HEK293 (cell line): ENCODE measurements at regions not wholly inside any gene's neighbourhood (a gene's known extent, or its start where the extent isn't known, plus 50 kb on each side); places are given as distances from the start of the nearest gene placed in this dataset.

Experiments
- CTCF ChIA-PET: fragments of 350-600 bp; formaldehyde crosslinking; extraction: SDS; loops from one replicate; lab custom pipeline; 2021; ENCODE audit warnings: antibody characterized with exemption; lab: Yijun Ruan, JAX
- POLR2A ChIA-PET: fragments of 300-600 bp; formaldehyde crosslinking; extraction: SDS; loops from one replicate; lab custom pipeline; 2020; ENCODE audit warnings: antibody characterized with exemption, inconsistent platforms; lab: Yijun Ruan, JAX
- H3K27ac ChIP-seq: fragments of 200-500 bp; sonication (Bioruptor generic); 2 replicates; pipeline ENCODE4 v1.5.1; 2014; ENCODE audit warnings: low read depth, low read length, control low read depth, inconsistent platforms; ENCODE audit errors: extremely low read depth
- H3K36me3 ChIP-seq, 2 experiments: fragments of 200-500 bp in 1 of 2; sonication (Bioruptor generic) in 1 of 2; 1 replicate in 1 of 2; 2 replicates in 1 of 2; pipeline ENCODE4 v1.5.1; 2014 to 2017; ENCODE audit warnings: inconsistent platforms in 2 of 2, low read length in 2 of 2; ENCODE audit not compliant: control insufficient read depth in 2 of 2, insufficient read depth in 1 of 2
- H3K4me1 ChIP-seq: fragments of 200-500 bp; sonication (Bioruptor generic); 2 replicates; pipeline ENCODE4 v1.5.1; 2014; ENCODE audit warnings: mild to moderate bottlenecking, low read length, inconsistent platforms; ENCODE audit not compliant: control insufficient read depth, insufficient read depth
- H3K4me3 ChIP-seq: 2 replicates; pipeline ENCODE4 v1.5.1; 2011; ENCODE audit warnings: low read depth, mild to moderate bottlenecking, control low read depth, low read length, moderate library complexity
- H3K9me3 ChIP-seq: fragments of 200-500 bp; sonication (Bioruptor generic); 2 replicates; pipeline ENCODE4 v1.5.1; 2014; ENCODE audit warnings: low read depth, low read length, inconsistent platforms; ENCODE audit not compliant: control insufficient read depth, insufficient read depth
- EGR2 ChIP-seq: fragments of 450-650 bp; formaldehyde crosslinking; IDR thresholded peaks from 2 replicates; pipeline ENCODE4 v1.5.1; 2016; ENCODE audit warnings: low read depth, missing biosample characterization, missing genetic modification characterization
- FEZF1 ChIP-seq: fragments of 450-650 bp; formaldehyde crosslinking; IDR thresholded peaks from 2 replicates; pipeline ENCODE4 v1.5.1; 2016; ENCODE audit warnings: missing biosample characterization, missing genetic modification characterization
- GLI4 ChIP-seq: fragments of 450-650 bp; formaldehyde crosslinking; IDR thresholded peaks from 2 replicates; pipeline ENCODE4 v1.5.1; 2016; ENCODE audit warnings: missing biosample characterization, missing genetic modification characterization
- OSR2 ChIP-seq: fragments of 450-650 bp; formaldehyde crosslinking; IDR thresholded peaks from 2 replicates; pipeline ENCODE4 v1.5.1; 2016; ENCODE audit warnings: missing biosample characterization, missing genetic modification characterization
- SCRT2 ChIP-seq: fragments of 450-650 bp; formaldehyde crosslinking; IDR thresholded peaks from 2 replicates; pipeline ENCODE4 v1.5.1; 2016; ENCODE audit warnings: missing biosample characterization, missing genetic modification characterization
- TCF7L2 ChIP-seq: IDR thresholded peaks from 2 replicates; pipeline ENCODE4 v1.6.1; 2011; ENCODE audit warnings: low read depth, mild to moderate bottlenecking, inconsistent platforms, low read length, moderate library complexity, borderline replicate concordance
- ZBTB1 ChIP-seq: fragments of 450-650 bp; formaldehyde crosslinking; IDR thresholded peaks from 2 replicates; pipeline ENCODE4 v1.5.1; 2016; ENCODE audit warnings: missing biosample characterization, missing genetic modification characterization
- ZBTB20 ChIP-seq: fragments of 450-650 bp; formaldehyde crosslinking; IDR thresholded peaks from 2 replicates; pipeline ENCODE4 v1.5.1; 2016; ENCODE audit warnings: missing biosample characterization, missing genetic modification characterization
- ZBTB7A ChIP-seq: fragments of 450-650 bp; formaldehyde crosslinking; IDR thresholded peaks from 2 replicates; pipeline ENCODE4 v1.5.1; 2016; ENCODE audit warnings: low read depth, missing biosample characterization, missing genetic modification characterization
- ZFHX2 ChIP-seq: fragments of 450-650 bp; formaldehyde crosslinking; conservative IDR thresholded peaks from 2 replicates; pipeline ENCODE4 v1.5.1; 2016; ENCODE audit warnings: missing biosample characterization, missing genetic modification characterization
- ZFP41 ChIP-seq: fragments of 450-650 bp; formaldehyde crosslinking; IDR thresholded peaks from 2 replicates; pipeline ENCODE4 v1.5.1; 2016; ENCODE audit warnings: missing biosample characterization, missing genetic modification characterization, borderline replicate concordance
- ZNF121 ChIP-seq: fragments of 450-650 bp; formaldehyde crosslinking; IDR thresholded peaks from 2 replicates; pipeline ENCODE4 v1.5.1; 2016; ENCODE audit warnings: missing biosample characterization, missing genetic modification characterization
- ZNF133 ChIP-seq: fragments of 450-650 bp; formaldehyde crosslinking; IDR thresholded peaks from 2 replicates; pipeline ENCODE4 v1.5.1; 2016; ENCODE audit warnings: missing biosample characterization, missing genetic modification characterization
- ZNF174 ChIP-seq: fragments of 450-650 bp; formaldehyde crosslinking; IDR thresholded peaks from 2 replicates; pipeline ENCODE4 v1.5.0; 2017; ENCODE audit warnings: missing biosample characterization, mild to moderate bottlenecking, missing genetic modification characterization
- ZNF335 ChIP-seq: fragments of 450-650 bp; formaldehyde crosslinking; conservative IDR thresholded peaks from 2 replicates; pipeline ENCODE4 v1.5.1; 2016; ENCODE audit warnings: missing biosample characterization, missing genetic modification characterization
- ZNF37A ChIP-seq: fragments of 450-650 bp; IDR thresholded peaks from 2 replicates; pipeline ENCODE4 v1.5.1; 2018; ENCODE audit warnings: missing biosample characterization, missing genetic modification characterization
- ZNF654 ChIP-seq: fragments of 450-650 bp; formaldehyde crosslinking; IDR thresholded peaks from 2 replicates; pipeline ENCODE4 v1.5.1; 2016; ENCODE audit warnings: low read depth, missing biosample characterization, missing genetic modification characterization
- ZXDB ChIP-seq: fragments of 450-650 bp; formaldehyde crosslinking; IDR thresholded peaks from 2 replicates; pipeline ENCODE4 v1.5.1; 2016; ENCODE audit warnings: missing biosample characterization, missing genetic modification characterization
- TF ChIP-seq, protein P1 (sequence below): fragments of 450-650 bp; formaldehyde crosslinking; IDR thresholded peaks from 2 replicates; pipeline ENCODE4 v1.5.1; 2016; ENCODE audit warnings: missing biosample characterization, missing genetic modification characterization
- TF ChIP-seq, protein P2 (sequence below): fragments of 450-650 bp; IDR thresholded peaks from 2 replicates; pipeline ENCODE4 v1.5.1; 2018; ENCODE audit warnings: missing biosample characterization, mild to moderate bottlenecking, missing genetic modification characterization
- TF ChIP-seq, protein P3 (sequence below): fragments of 450-650 bp; formaldehyde crosslinking; IDR thresholded peaks from 2 replicates; pipeline ENCODE4 v1.5.1; 2016; ENCODE audit warnings: missing biosample characterization, missing genetic modification characterization
- TF ChIP-seq, protein P4 (sequence below): fragments of 450-650 bp; formaldehyde crosslinking; IDR thresholded peaks from 2 replicates; pipeline ENCODE4 v1.5.1; 2016; ENCODE audit warnings: missing biosample characterization, missing genetic modification characterization
- TF ChIP-seq, protein P5 (sequence below): fragments of 450-650 bp; IDR thresholded peaks from 2 replicates; pipeline ENCODE4 v1.5.1; 2018; ENCODE audit warnings: missing biosample characterization, missing genetic modification characterization

GRCh38 chr5:142511358-142511757 lies 174.5 kb downstream of the FGF1 start (continued):
- TF ChIP-seq, protein P1, sequence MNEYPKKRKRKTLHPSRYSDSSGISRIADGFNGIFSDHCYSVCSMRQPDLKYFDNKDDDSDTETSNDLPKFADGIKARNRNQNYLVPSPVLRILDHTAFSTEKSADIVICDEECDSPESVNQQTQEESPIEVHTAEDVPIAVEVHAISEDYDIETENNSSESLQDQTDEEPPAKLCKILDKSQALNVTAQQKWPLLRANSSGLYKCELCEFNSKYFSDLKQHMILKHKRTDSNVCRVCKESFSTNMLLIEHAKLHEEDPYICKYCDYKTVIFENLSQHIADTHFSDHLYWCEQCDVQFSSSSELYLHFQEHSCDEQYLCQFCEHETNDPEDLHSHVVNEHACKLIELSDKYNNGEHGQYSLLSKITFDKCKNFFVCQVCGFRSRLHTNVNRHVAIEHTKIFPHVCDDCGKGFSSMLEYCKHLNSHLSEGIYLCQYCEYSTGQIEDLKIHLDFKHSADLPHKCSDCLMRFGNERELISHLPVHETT (tag by site-specific recombination): no peak

GRCh38 chr5:142509026-142509425 lies 176.9 kb downstream of the FGF1 start:
- no peaks in the 10 kb centered on the region for H3K9me3 ChIP-seq
- no peak overlapping the region for H3K27ac ChIP-seq
- CTCF ChIA-PET: interaction anchor here (0.9 kb wide), 1 partner anchor 39 kb away, joined by 3 read pairs; no protein-coding TSS in a partner anchor
- POLR2A ChIA-PET: no interaction called here
- H3K4me1 ChIP-seq: peaks cover 11% of the 10 kb centered on the region
- no peak overlapping the region for H3K4me3 ChIP-seq
- no peak for TF ChIP-seq ZNF654 (tag by site-specific recombination)
- TF ChIP-seq ZBTB1 (tag by site-specific recombination): no peak
- TF ChIP-seq, protein P2, sequence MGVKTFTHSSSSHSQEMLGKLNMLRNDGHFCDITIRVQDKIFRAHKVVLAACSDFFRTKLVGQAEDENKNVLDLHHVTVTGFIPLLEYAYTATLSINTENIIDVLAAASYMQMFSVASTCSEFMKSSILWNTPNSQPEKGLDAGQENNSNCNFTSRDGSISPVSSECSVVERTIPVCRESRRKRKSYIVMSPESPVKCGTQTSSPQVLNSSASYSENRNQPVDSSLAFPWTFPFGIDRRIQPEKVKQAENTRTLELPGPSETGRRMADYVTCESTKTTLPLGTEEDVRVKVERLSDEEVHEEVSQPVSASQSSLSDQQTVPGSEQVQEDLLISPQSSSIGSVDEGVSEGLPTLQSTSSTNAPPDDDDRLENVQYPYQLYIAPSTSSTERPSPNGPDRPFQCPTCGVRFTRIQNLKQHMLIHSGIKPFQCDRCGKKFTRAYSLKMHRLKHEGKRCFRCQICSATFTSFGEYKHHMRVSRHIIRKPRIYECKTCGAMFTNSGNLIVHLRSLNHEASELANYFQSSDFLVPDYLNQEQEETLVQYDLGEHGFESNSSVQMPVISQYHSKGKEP (tag by site-specific recombination): no peak
- TF ChIP-seq ZNF121 (tag by site-specific recombination): no peak
- TF ChIP-seq, protein P1 (tag by site-specific recombination): no peak
- TF ChIP-seq ZNF174 (tag by site-specific recombination): no peak
- no peak for TF ChIP-seq SCRT2
- TF ChIP-seq ZNF335 (tag by site-specific recombination): no peak
- TF ChIP-seq GLI4: no peak
- TF ChIP-seq ZNF37A: no peak
- H3K36me3 ChIP-seq: no peaks in the 10 kb centered on the region

DNA sequence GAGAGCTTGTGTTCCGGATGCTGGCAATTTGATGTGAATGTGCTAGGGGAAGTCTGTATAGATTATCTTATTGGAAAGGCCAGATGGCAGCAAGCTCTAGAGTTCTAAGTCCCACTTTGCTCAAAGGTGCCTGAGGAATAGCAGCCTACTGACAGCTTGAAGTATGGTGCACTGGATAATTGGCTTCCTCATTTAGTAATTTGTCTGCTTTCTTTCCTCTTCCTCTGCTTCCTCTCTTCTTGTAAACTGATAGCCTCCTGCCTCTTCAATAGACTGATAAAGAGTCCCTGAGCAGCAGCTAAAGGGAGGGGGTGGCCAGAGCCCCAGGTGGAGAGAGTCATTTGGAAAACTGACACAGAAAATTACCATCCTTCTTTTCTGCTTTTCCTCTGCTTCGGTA lies 177.3 kb downstream of the FGF1 start:
- Histone ChIP-seq H3K4me3 (no peak overlapping the region), H3K36me3 (no peaks in the 10 kb centered on the region), H3K27ac (no peak overlapping the region), H3K9me3 (no peaks in the 10 kb centered on the region), H3K4me1 (peaks cover 11% of the 10 kb centered on the region)
- ChIA-PET CTCF (interaction anchor here (0.7 to 0.9 kb wide), 2 partner anchors 40 to 63 kb away, joined by 3 read pairs; no protein-coding TSS in a partner anchor), POLR2A (no interaction called here)
- TF ChIP-seq ZNF133 (peak; percentile 76), FEZF1 (tag by site-specific recombination) (0 out of 2 replicates have a peak, but pooled peaks have one; percentile 29), ZFHX2 (tag by site-specific recombination) (0 out of 2 replicates have a peak, but pooled peaks have one; percentile 11), ZFP41 (tag by site-specific recombination) (no peak), ZBTB20 (peak; percentile 32; the same call in 1 of the 2 replicates), EGR2 (tag by site-specific recombination) (peak; percentile 26; the same call in 1 of the 2 replicates), TCF7L2 (peak; percentile 88), ZXDB (peak; percentile 38; the same call in 1 of the 2 replicates), OSR2 (tag by site-specific recombination) (peak; percentile 87), ZBTB7A (tag by site-specific recombination) (no peak)
- TF ChIP-seq, protein P3, sequence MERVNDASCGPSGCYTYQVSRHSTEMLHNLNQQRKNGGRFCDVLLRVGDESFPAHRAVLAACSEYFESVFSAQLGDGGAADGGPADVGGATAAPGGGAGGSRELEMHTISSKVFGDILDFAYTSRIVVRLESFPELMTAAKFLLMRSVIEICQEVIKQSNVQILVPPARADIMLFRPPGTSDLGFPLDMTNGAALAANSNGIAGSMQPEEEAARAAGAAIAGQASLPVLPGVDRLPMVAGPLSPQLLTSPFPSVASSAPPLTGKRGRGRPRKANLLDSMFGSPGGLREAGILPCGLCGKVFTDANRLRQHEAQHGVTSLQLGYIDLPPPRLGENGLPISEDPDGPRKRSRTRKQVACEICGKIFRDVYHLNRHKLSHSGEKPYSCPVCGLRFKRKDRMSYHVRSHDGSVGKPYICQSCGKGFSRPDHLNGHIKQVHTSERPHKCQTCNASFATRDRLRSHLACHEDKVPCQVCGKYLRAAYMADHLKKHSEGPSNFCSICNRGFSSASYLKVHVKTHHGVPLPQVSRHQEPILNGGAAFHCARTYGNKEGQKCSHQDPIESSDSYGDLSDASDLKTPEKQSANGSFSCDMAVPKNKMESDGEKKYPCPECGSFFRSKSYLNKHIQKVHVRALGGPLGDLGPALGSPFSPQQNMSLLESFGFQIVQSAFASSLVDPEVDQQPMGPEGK (tag by site-specific recombination): no peak
- TF ChIP-seq, protein P4, sequence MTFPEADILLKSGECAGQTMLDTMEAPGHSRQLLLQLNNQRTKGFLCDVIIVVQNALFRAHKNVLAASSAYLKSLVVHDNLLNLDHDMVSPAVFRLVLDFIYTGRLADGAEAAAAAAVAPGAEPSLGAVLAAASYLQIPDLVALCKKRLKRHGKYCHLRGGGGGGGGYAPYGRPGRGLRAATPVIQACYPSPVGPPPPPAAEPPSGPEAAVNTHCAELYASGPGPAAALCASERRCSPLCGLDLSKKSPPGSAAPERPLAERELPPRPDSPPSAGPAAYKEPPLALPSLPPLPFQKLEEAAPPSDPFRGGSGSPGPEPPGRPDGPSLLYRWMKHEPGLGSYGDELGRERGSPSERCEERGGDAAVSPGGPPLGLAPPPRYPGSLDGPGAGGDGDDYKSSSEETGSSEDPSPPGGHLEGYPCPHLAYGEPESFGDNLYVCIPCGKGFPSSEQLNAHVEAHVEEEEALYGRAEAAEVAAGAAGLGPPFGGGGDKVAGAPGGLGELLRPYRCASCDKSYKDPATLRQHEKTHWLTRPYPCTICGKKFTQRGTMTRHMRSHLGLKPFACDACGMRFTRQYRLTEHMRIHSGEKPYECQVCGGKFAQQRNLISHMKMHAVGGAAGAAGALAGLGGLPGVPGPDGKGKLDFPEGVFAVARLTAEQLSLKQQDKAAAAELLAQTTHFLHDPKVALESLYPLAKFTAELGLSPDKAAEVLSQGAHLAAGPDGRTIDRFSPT: no peak
- TF ChIP-seq, protein P5, sequence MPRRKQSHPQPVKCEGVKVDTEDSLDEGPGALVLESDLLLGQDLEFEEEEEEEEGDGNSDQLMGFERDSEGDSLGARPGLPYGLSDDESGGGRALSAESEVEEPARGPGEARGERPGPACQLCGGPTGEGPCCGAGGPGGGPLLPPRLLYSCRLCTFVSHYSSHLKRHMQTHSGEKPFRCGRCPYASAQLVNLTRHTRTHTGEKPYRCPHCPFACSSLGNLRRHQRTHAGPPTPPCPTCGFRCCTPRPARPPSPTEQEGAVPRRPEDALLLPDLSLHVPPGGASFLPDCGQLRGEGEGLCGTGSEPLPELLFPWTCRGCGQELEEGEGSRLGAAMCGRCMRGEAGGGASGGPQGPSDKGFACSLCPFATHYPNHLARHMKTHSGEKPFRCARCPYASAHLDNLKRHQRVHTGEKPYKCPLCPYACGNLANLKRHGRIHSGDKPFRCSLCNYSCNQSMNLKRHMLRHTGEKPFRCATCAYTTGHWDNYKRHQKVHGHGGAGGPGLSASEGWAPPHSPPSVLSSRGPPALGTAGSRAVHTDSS: peak; percentile 88
